Endothelial cell (in vitro differentiated cells): ENCODE measurements at regions not wholly inside any gene's neighbourhood (a gene's known extent, or its start where the extent isn't known, plus 50 kb on each side); places are given as distances from the start of the nearest gene placed in this dataset.

Source experiments
- DNase-seq: peaks from one replicate; pipeline ENCODE4 v3.0.0; 2021; ENCODE audit warnings: low spot score
- H3K27ac Mint-ChIP-seq: one replicate; pipeline ENCODE4 v1.8.0; 2021; ENCODE audit warnings: mixed read lengths, inconsistent platforms; ENCODE audit not compliant: unreplicated experiment
- H3K27me3 Mint-ChIP-seq: one replicate; pipeline ENCODE4 v1.8.0; 2021; ENCODE audit warnings: mild to moderate bottlenecking, moderate library complexity, mixed read lengths, inconsistent platforms; ENCODE audit not compliant: unreplicated experiment
- H3K36me3 Mint-ChIP-seq: one replicate; pipeline ENCODE4 v1.8.0; 2021; ENCODE audit warnings: mild to moderate bottlenecking, low read depth, mixed read lengths, inconsistent platforms; ENCODE audit not compliant: unreplicated experiment
- H3K4me1 Mint-ChIP-seq: one replicate; pipeline ENCODE4 v1.8.0; 2021; ENCODE audit warnings: mild to moderate bottlenecking, mixed read lengths, inconsistent platforms; ENCODE audit not compliant: unreplicated experiment
- H3K4me3 Mint-ChIP-seq: one replicate; pipeline ENCODE4 v1.8.0; 2021; ENCODE audit warnings: mild to moderate bottlenecking, mixed read lengths, inconsistent platforms; ENCODE audit not compliant: unreplicated experiment
- H3K9me3 Mint-ChIP-seq: one replicate; pipeline ENCODE4 v1.8.0; 2021; ENCODE audit warnings: mixed read lengths, inconsistent platforms; ENCODE audit not compliant: unreplicated experiment
- CTCF ChIP-seq: fragments of 200-600 bp; sonication (generic); IDR thresholded peaks from one replicate; pipeline ENCODE4 v1.5.0; 2021; ENCODE audit warnings: antibody characterized with exemption; ENCODE audit not compliant: unreplicated experiment

GRCh38 chr9:129456549-129457324 lies 164.2 kb downstream of the C9orf50 start:
- H3K27me3 Mint-ChIP-seq: peaks cover 14% of the 10 kb centered on the region
- DNase-seq: no peak
- H3K9me3 Mint-ChIP-seq: no peaks in the 10 kb centered on the region
- H3K4me3 Mint-ChIP-seq: no peak overlapping the region
- peak overlapping the region; percentile 15 for H3K27ac Mint-ChIP-seq
- H3K36me3 Mint-ChIP-seq: no peaks in the 10 kb centered on the region
- no peak for TF ChIP-seq CTCF
- H3K4me1 Mint-ChIP-seq: peaks cover 17% of the 10 kb centered on the region

GRCh38 chr9:129455151-129455995 lies 165.5 kb downstream of the C9orf50 start:
- Mint-ChIP-seq H3K4me3 (no peak overlapping the region), H3K27me3 (peaks cover 17% of the 10 kb centered on the region), H3K4me1 (peaks cover 23% of the 10 kb centered on the region), H3K27ac (no peak overlapping the region), H3K36me3 (no peaks in the 10 kb centered on the region), H3K9me3 (no peaks in the 10 kb centered on the region)
- DNase-seq: no peak
- TF ChIP-seq CTCF: no peak

GRCh38 chr9:129454467-129455067 lies 166.3 kb downstream of the C9orf50 start:
- peaks cover 17% of the 10 kb centered on the region for H3K27me3 Mint-ChIP-seq
- no peak overlapping the region for H3K27ac Mint-ChIP-seq
- H3K4me1 Mint-ChIP-seq: peaks cover 23% of the 10 kb centered on the region
- no peak for TF ChIP-seq CTCF
- no peaks in the 10 kb centered on the region for H3K36me3 Mint-ChIP-seq
- no peak for DNase-seq
- H3K4me3 Mint-ChIP-seq: no peak overlapping the region
- no peaks in the 10 kb centered on the region for H3K9me3 Mint-ChIP-seq

- H3K4me1 Mint-ChIP-seq: peaks cover 26% of the 10 kb centered on the region
- H3K4me3 Mint-ChIP-seq: no peak overlapping the region
- DNase-seq: no peak
- no peaks in the 10 kb centered on the region for H3K9me3 Mint-ChIP-seq
- H3K36me3 Mint-ChIP-seq: no peaks in the 10 kb centered on the region
- peaks cover 17% of the 10 kb centered on the region for H3K27me3 Mint-ChIP-seq
- no peak for TF ChIP-seq CTCF
- H3K27ac Mint-ChIP-seq: no peak overlapping the region
Measured at GRCh38 chr9:129453734-129454133, 167.2 kb downstream of the C9orf50 start.
